ENCODE measurements at regions not wholly inside any gene's neighbourhood (a gene's known extent, or its start where the extent isn't known, plus 50 kb on each side); places are given as distances from the start of the nearest gene placed in this dataset.

GRCh38 chr1:78292361-78292760 lies 198.4 kb upstream of the PTGFR start (continued):
- TF ChIP-seq, protein P1, sequence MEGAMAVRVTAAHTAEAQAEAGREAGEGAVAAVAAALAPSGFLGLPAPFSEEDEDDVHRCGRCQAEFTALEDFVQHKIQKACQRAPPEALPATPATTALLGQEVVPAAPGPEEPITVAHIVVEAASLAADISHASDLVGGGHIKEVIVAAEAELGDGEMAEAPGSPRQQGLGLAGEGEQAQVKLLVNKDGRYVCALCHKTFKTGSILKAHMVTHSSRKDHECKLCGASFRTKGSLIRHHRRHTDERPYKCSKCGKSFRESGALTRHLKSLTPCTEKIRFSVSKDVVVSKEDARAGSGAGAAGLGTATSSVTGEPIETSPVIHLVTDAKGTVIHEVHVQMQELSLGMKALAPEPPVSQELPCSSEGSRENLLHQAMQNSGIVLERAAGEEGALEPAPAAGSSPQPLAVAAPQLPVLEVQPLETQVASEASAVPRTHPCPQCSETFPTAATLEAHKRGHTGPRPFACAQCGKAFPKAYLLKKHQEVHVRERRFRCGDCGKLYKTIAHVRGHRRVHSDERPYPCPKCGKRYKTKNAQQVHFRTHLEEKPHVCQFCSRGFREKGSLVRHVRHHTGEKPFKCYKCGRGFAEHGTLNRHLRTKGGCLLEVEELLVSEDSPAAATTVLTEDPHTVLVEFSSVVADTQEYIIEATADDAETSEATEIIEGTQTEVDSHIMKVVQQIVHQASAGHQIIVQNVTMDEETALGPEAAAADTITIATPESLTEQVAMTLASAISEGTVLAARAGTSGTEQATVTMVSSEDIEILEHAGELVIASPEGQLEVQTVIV (CRISPR knock-in tag; IDR thresholded peaks at IDR 0.05; ENCODE audit: borderline replicate concordance) = no peak
- TF ChIP-seq ARID1B (IDR thresholded peaks at IDR 0.05) = no peak
- TF ChIP-seq PPARD (CRISPR knock-in tag; IDR thresholded peaks at IDR 0.05) = no peak
- TF ChIP-seq SETDB1 (IDR thresholded peaks at IDR 0.05; ENCODE audit: low read length) = no peak
- TF ChIP-seq HNRNPUL1 (IDR thresholded peaks at IDR 0.05; ENCODE audit: low read length) = no peak

DNA sequence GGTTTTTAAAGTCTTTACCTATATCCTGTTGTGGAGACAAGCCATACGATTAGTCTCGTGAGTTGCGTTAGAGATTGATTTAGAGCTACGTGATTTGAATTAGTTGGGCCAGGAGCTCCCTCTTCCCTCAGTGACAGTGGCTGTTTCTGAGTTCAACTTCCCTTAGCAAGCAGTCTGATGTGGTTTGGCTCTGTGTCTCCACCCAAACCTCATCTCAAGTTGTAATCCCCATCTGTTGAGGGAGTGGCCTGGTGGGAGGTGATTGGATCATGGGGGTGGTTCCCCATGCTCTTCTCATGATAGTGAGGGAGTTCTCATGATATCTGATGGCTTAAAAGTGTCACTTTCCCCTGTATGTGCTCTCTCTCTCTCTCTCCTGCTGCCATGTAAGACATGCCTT lies 192.9 kb upstream of the PTGFR start:
- no peaks in the 10 kb centered on the region; the same call in 1 of the 2 replicates for H3K9me3 ChIP-seq (replicated peaks; ENCODE audit: control insufficient read depth, insufficient read depth, low read depth, low read length)
- no peaks in the 10 kb centered on the region for H3K36me3 ChIP-seq (ENCODE audit: control insufficient read depth, insufficient read depth, low read length)
- CTCF ChIA-PET (ENCODE audit: low intra/inter-chr PET ratio) = no interaction called here
- H3K4me3 ChIP-seq = no peak overlapping the region
- WGBS (ENCODE audit: insufficient coverage, low coverage, missing lambda C conversion rate) = 2% methylated on average over 4 of the region's 4 CpGs
- no peak overlapping the region for H3K27ac ChIP-seq (ENCODE audit: extremely low read depth, low read depth, low read length)
- H3K79me2 ChIP-seq (ENCODE audit: control insufficient read depth, insufficient read depth, low read length) = no peaks in the 10 kb centered on the region
- no peaks in the 10 kb centered on the region for H3K27me3 ChIP-seq (ENCODE audit: control insufficient read depth in 2 of 2, insufficient read depth in 2 of 2, low read length in 2 of 2)
- intact Hi-C loops (cut with micrococcal nuclease) = no loop called here
- no peak for FAIRE-seq
- H3K4me2 ChIP-seq (ENCODE audit: insufficient read depth, low read length) = no peak overlapping the region
- no peak for ATAC-seq
- no peaks in the 10 kb centered on the region for H3K4me1 ChIP-seq (replicated peaks in 1 of 2; ENCODE audit: control insufficient read depth in 2 of 2, insufficient read depth in 2 of 2, low read length in 2 of 2)
- TF ChIP-seq BMI1 (IDR thresholded peaks at IDR 0.05; ENCODE audit: low read length) (no peak), ZNF584 (CRISPR knock-in tag; IDR thresholded peaks at IDR 0.05; ENCODE audit: low read depth) (no peak), ETS1 (conservative IDR thresholded peaks at IDR 0.05; ENCODE audit: control insufficient read depth, low read depth, low read length) (no peak), ZNF668 (CRISPR knock-in tag; IDR thresholded peaks at IDR 0.05) (no peak), HDGF (IDR thresholded peaks at IDR 0.05) (no peak), HDAC1 (IDR thresholded peaks at IDR 0.05) (no peak), POLR2B (IDR thresholded peaks at IDR 0.05; ENCODE audit: low read depth, partially characterized antibody) (no peak), TFAM (CRISPR knock-in tag; conservative IDR thresholded peaks at IDR 0.05) (no peak)
- no peaks in the 10 kb centered on the region for H3K9me1 ChIP-seq (ENCODE audit: control insufficient read depth, insufficient read depth, low read length)
- no peak overlapping the region for H3K9ac ChIP-seq (ENCODE audit: insufficient read depth in 1 of 2, low read depth in 2 of 2, low read length in 2 of 2)
- in situ Hi-C loops (cut with MboI) = no loop called here
- no peak overlapping the region for H2AFZ ChIP-seq (ENCODE audit: low read depth, low read length)
- POLR2A ChIA-PET = no interaction called here
- DNase-seq (ENCODE audit: extremely low read depth in 1 of 4, low spot score in 3 of 4) = no peak
- H4K20me1 ChIP-seq (replicated peaks; ENCODE audit: control insufficient read depth, insufficient read depth, low read length) = no peaks in the 10 kb centered on the region
- BruUV-seq (replicated peaks) = no TSS peak

All from K562 (cell line).